Astrocyte (in vitro differentiated cells and primary cell): ENCODE measurements at regions not wholly inside any gene's neighbourhood (a gene's known extent, or its start where the extent isn't known, plus 50 kb on each side); places are given as distances from the start of the nearest gene placed in this dataset.

Source experiments
- DNase-seq: peaks from one replicate; pipeline ENCODE4 v3.0.0-alpha.2; 2010; ENCODE audit warnings: low read depth
- FAIRE-seq: peaks from 2 replicates; lab custom pipeline; 2011; peaks lifted over from hg19 to GRCh38; lab: Jason Lieb, UNC
- H2AFZ ChIP-seq: 2 replicates; pipeline ENCODE4 v1.6.0; 2012; ENCODE audit warnings: low read depth, low read length, inconsistent platforms
- H3K27ac ChIP-seq: 2 replicates; pipeline ENCODE4 v1.5.1; 2011; ENCODE audit warnings: low read depth, low read length, inconsistent platforms
- H3K27me3 ChIP-seq: 2 replicates; pipeline ENCODE4 v1.6.0; 2011; ENCODE audit warnings: low read length, inconsistent platforms; ENCODE audit not compliant: insufficient read depth
- H3K36me3 ChIP-seq: 2 replicates; pipeline ENCODE4 v1.5.1; 2011; ENCODE audit warnings: low read length, inconsistent platforms; ENCODE audit not compliant: insufficient read depth
- H3K4me1 ChIP-seq: 2 replicates; pipeline ENCODE4 v1.5.1; 2011; ENCODE audit warnings: low read length, inconsistent platforms; ENCODE audit not compliant: insufficient read depth
- H3K4me2 ChIP-seq: 2 replicates; pipeline ENCODE4 v1.6.0; 2012; ENCODE audit warnings: low read length, inconsistent platforms
- H3K4me3 ChIP-seq: 2 replicates; pipeline ENCODE4 v1.5.1; 2011; ENCODE audit warnings: low read depth, mild to moderate bottlenecking, low read length, inconsistent platforms; ENCODE audit not compliant: insufficient read depth
- H3K79me2 ChIP-seq: 2 replicates; pipeline ENCODE4 v1.6.0; 2012; ENCODE audit warnings: mild to moderate bottlenecking, low read length, inconsistent platforms; ENCODE audit not compliant: insufficient read depth
- H3K9ac ChIP-seq: 2 replicates; pipeline ENCODE4 v1.6.0; 2012; ENCODE audit warnings: mild to moderate bottlenecking, low read length, inconsistent platforms
- H3K9me3 ChIP-seq: 2 replicates; pipeline ENCODE4 v1.5.1; 2012; ENCODE audit warnings: low read depth, mild to moderate bottlenecking, low read length, inconsistent platforms; ENCODE audit not compliant: insufficient read depth
- H4K20me1 ChIP-seq: 2 replicates; pipeline ENCODE4 v1.6.0; 2012; ENCODE audit warnings: low read length, inconsistent platforms; ENCODE audit not compliant: insufficient read depth
- H3K27ac Mint-ChIP-seq: one replicate; pipeline ENCODE4 v1.8.0; 2021; ENCODE audit warnings: mild to moderate bottlenecking, mixed read lengths; ENCODE audit not compliant: unreplicated experiment
- H3K27me3 Mint-ChIP-seq: one replicate; pipeline ENCODE4 v1.8.0; 2021; ENCODE audit warnings: low read depth, mixed read lengths; ENCODE audit not compliant: unreplicated experiment
- H3K36me3 Mint-ChIP-seq: one replicate; pipeline ENCODE4 v1.8.0; 2021; ENCODE audit warnings: low read depth, mixed read lengths; ENCODE audit not compliant: unreplicated experiment
- H3K4me1 Mint-ChIP-seq: one replicate; pipeline ENCODE4 v1.8.0; 2021; ENCODE audit warnings: low read depth, mixed read lengths; ENCODE audit not compliant: unreplicated experiment
- H3K4me3 Mint-ChIP-seq: one replicate; pipeline ENCODE4 v1.8.0; 2021; ENCODE audit warnings: mild to moderate bottlenecking, moderate library complexity, mixed read lengths; ENCODE audit not compliant: unreplicated experiment
- H3K9me3 Mint-ChIP-seq: one replicate; pipeline ENCODE4 v1.8.0; 2021; ENCODE audit warnings: mild to moderate bottlenecking, mixed read lengths; ENCODE audit not compliant: unreplicated experiment
- EZH2 ChIP-seq: IDR thresholded peaks from 2 replicates; pipeline ENCODE4 v1.6.1; 2012; ENCODE audit warnings: mild to moderate bottlenecking, low read length, inconsistent platforms; ENCODE audit not compliant: insufficient read depth
- TF ChIP-seq, protein P1 (sequence below): IDR thresholded peaks from 2 replicates; pipeline ENCODE4 v1.5.1; 2011; ENCODE audit warnings: low read depth, mild to moderate bottlenecking, inconsistent platforms, low read length, moderate library complexity; ENCODE audit not compliant: insufficient read depth

DNA sequence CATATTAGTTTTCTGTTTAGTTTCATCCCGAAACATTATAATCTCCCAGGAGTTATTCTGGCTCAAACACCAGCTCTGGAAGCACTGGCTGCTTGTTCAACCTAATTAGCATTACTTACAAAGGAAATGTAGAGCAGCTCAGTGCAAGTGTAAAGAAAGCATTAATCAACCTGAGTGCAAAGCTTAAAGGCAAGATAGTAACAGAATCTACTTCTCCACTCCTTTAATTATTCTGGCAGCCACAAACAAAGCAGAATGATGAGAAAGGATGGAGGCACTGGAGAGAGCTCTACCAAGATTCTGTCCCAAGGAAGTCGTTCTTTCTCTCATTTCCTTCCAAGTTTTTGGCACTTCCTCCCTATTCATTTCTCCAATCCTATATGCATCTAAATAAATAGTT, 1384.0 kb downstream of the ZPLD1 start:
- H3K4me3 Mint-ChIP-seq: no peak overlapping the region
- no peaks in the 10 kb centered on the region for H3K79me2 ChIP-seq
- FAIRE-seq (no peak), DNase-seq (no peak)
- no peak for TF ChIP-seq EZH2
- TF ChIP-seq, protein P1, sequence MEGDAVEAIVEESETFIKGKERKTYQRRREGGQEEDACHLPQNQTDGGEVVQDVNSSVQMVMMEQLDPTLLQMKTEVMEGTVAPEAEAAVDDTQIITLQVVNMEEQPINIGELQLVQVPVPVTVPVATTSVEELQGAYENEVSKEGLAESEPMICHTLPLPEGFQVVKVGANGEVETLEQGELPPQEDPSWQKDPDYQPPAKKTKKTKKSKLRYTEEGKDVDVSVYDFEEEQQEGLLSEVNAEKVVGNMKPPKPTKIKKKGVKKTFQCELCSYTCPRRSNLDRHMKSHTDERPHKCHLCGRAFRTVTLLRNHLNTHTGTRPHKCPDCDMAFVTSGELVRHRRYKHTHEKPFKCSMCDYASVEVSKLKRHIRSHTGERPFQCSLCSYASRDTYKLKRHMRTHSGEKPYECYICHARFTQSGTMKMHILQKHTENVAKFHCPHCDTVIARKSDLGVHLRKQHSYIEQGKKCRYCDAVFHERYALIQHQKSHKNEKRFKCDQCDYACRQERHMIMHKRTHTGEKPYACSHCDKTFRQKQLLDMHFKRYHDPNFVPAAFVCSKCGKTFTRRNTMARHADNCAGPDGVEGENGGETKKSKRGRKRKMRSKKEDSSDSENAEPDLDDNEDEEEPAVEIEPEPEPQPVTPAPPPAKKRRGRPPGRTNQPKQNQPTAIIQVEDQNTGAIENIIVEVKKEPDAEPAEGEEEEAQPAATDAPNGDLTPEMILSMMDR: no peak
- H3K4me1 Mint-ChIP-seq: no peaks in the 10 kb centered on the region
- no peaks in the 10 kb centered on the region for H3K9me3 Mint-ChIP-seq
- H3K4me1 ChIP-seq: no peaks in the 10 kb centered on the region
- H3K4me2 ChIP-seq: no peak overlapping the region
- H3K27ac Mint-ChIP-seq: no peak overlapping the region
- H2AFZ ChIP-seq: no peak overlapping the region
- H3K36me3 ChIP-seq: no peaks in the 10 kb centered on the region
- H4K20me1 ChIP-seq: no peaks in the 10 kb centered on the region
- no peaks in the 10 kb centered on the region for H3K27me3 Mint-ChIP-seq
- no peaks in the 10 kb centered on the region for H3K9me3 ChIP-seq
- H3K9ac ChIP-seq: no peak overlapping the region
- no peaks in the 10 kb centered on the region for H3K27me3 ChIP-seq
- H3K36me3 Mint-ChIP-seq: no peaks in the 10 kb centered on the region
- no peak overlapping the region for H3K4me3 ChIP-seq
- H3K27ac ChIP-seq: no peak overlapping the region

DNA sequence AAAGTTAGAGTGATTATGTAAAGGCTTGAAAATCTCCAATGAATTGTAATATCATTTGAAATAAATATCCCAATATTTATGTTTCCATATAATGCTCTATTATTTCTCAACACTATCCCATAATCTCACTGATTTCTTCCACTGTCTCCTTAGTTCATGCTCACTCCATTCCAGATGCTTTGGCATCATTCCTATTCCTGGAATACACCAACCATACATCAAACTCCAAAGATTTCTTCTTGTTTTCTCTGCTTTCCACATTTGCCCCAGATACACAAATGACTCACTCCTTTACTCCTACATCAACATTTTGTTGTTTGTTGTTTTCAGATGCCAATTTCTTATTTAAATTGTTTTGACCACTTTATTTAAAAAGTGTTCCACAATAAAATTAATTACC, 1390.8 kb downstream of the ZPLD1 start:
- FAIRE-seq: no peak
- H3K36me3 Mint-ChIP-seq: no peaks in the 10 kb centered on the region
- H3K27me3 ChIP-seq: no peaks in the 10 kb centered on the region

DNA sequence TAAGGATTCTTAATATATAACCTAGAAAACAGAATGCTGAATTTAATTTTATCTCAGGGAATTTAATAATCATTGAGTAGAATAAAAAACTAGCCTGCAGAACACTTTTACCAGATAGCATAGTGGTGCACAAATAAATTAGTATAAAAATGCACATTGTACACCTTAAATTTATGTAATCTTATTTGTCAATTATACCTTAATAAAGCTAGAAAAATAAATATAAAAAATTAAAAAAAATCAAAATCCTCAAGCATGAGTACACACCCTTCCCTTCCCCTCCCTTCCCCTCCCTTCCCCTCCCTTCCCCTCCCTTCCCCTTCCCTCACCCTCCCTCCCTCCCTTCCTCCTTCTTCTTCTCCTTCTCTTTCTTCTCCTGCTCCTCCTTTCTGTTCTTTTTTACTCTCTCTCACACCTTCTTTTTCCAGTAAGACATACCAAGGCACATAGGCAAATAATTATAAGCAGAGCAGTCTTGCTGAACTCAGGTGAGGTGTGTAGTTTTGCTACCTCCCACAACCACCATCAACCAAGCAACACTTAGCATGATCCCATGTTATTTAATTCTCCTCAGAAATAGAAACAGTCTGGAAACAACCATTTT, 1395.0 kb downstream of the ZPLD1 start:
- TF ChIP-seq, protein P1: no peak
- no peak for TF ChIP-seq EZH2
- Mint-ChIP-seq H3K4me3 (no peak overlapping the region), H3K9me3 (peaks cover 2% of the 10 kb centered on the region), H3K4me1 (no peaks in the 10 kb centered on the region), H3K27ac (no peak overlapping the region), H3K27me3 (no peaks in the 10 kb centered on the region), H3K36me3 (no peaks in the 10 kb centered on the region)
- Histone ChIP-seq H3K79me2 (no peaks in the 10 kb centered on the region), H3K4me3 (no peak overlapping the region), H3K9ac (no peak overlapping the region), H3K9me3 (no peaks in the 10 kb centered on the region), H3K4me2 (no peak overlapping the region), H3K4me1 (no peaks in the 10 kb centered on the region), H3K27ac (no peak overlapping the region), H3K27me3 (no peaks in the 10 kb centered on the region), H4K20me1 (no peaks in the 10 kb centered on the region), H3K36me3 (no peaks in the 10 kb centered on the region), H2AFZ (no peak overlapping the region)
- FAIRE-seq (no peak), DNase-seq (no peak)

More for the DNA sequence above, 1390.8 kb downstream of the ZPLD1 start:
- H3K36me3 ChIP-seq: no peaks in the 10 kb centered on the region
- H3K9me3 Mint-ChIP-seq: peaks cover 2% of the 10 kb centered on the region
- no peak overlapping the region for H3K9ac ChIP-seq
- H3K27ac Mint-ChIP-seq: no peak overlapping the region
- TF ChIP-seq, protein P1: no peak
- TF ChIP-seq EZH2: no peak
- H3K27me3 Mint-ChIP-seq: no peaks in the 10 kb centered on the region
- DNase-seq: no peak
- no peak overlapping the region for H2AFZ ChIP-seq
- no peak overlapping the region for H3K4me3 Mint-ChIP-seq
- H3K79me2 ChIP-seq: no peaks in the 10 kb centered on the region
- no peak overlapping the region for H3K27ac ChIP-seq
- H3K9me3 ChIP-seq: no peaks in the 10 kb centered on the region
- H3K4me3 ChIP-seq: no peak overlapping the region
- H3K4me1 ChIP-seq: no peaks in the 10 kb centered on the region
- no peaks in the 10 kb centered on the region for H4K20me1 ChIP-seq
- no peak overlapping the region for H3K4me2 ChIP-seq
- H3K4me1 Mint-ChIP-seq: no peaks in the 10 kb centered on the region
